PC-3 (cell line): ENCODE measurements at regions not wholly inside any gene's neighbourhood (a gene's known extent, or its start where the extent isn't known, plus 50 kb on each side); places are given as distances from the start of the nearest gene placed in this dataset.
A peak's percentile ranks its signal among the peaks of the same experiment; 100 is the strongest.

Source experiments
- ATAC-seq: fragments of 200-7000 bp; cut with Tn5 transposase; 2 replicates; pipeline ENCODE4 v1.9.1; 2020; ENCODE audit warnings: mild to moderate bottlenecking, moderate library complexity
- BruUV-seq: library from RNA; stranded (reverse); fragments of 400-500 nt; replicated peaks from 2 replicates; lab custom pipeline; 2021; lab: Mats Ljungman, UMichigan
- CTCF ChIA-PET: fragments of 300-600 bp; sonication (Branson Sonifier 250); formaldehyde crosslinking; loops from one replicate; lab custom pipeline; 2022; ENCODE audit warnings: antibody characterized with exemption; lab: Charles Lee
- POLR2A ChIA-PET: fragments of 300-600 bp; sonication (Branson Sonifier 250); formaldehyde crosslinking; loops from one replicate; lab custom pipeline; 2022; ENCODE audit warnings: antibody characterized with exemption; ENCODE audit not compliant: unreplicated experiment; lab: Charles Lee
- DNase-seq: peaks from one replicate; pipeline ENCODE4 v3.0.0-alpha.2; 2015
- H2AFZ ChIP-seq: fragments of 300-600 bp; sonication (generic); 2 replicates; pipeline ENCODE4 v1.6.0; 2016; ENCODE audit warnings: antibody characterized with exemption, low read length
- H3F3A ChIP-seq: fragments of 300-600 bp; sonication (generic); one replicate; pipeline ENCODE4 v1.6.0; 2017; ENCODE audit warnings: antibody characterized with exemption, low read length, control low read depth, mild to moderate bottlenecking; ENCODE audit not compliant: unreplicated experiment
- H3K27ac ChIP-seq: fragments of 300-600 bp; sonication (generic); 2 replicates; pipeline ENCODE4 v1.5.1; 2016; ENCODE audit warnings: mild to moderate bottlenecking, low read length
- H3K27me3 ChIP-seq: fragments of 300-600 bp; sonication (generic); 2 replicates; pipeline ENCODE4 v1.6.1; 2016; ENCODE audit warnings: low read length, mixed read lengths
- H3K36me3 ChIP-seq: fragments of 300-600 bp; sonication (generic); 2 replicates; pipeline ENCODE4 v1.6.1; 2016; ENCODE audit warnings: low read depth, mixed run types, low read length, mixed read lengths
- H3K4me1 ChIP-seq: fragments of 300-600 bp; sonication (generic); 2 replicates; pipeline ENCODE4 v1.5.1; 2016; ENCODE audit warnings: low read length; ENCODE audit not compliant: insufficient read depth
- H3K4me2 ChIP-seq: fragments of 300-600 bp; sonication (generic); 2 replicates; pipeline ENCODE4 v1.6.0; 2016; ENCODE audit warnings: low read length
- H3K4me3 ChIP-seq: fragments of 300-600 bp; sonication (generic); 2 replicates; pipeline ENCODE4 v1.5.1; 2016; ENCODE audit warnings: mild to moderate bottlenecking, low read length, mixed read lengths
- H3K79me2 ChIP-seq: fragments of 300-600 bp; sonication (generic); 2 replicates; pipeline ENCODE4 v1.6.1; 2017; ENCODE audit warnings: low read length, mixed read lengths
- H3K9ac ChIP-seq: fragments of 300-600 bp; sonication (generic); 2 replicates; pipeline ENCODE4 v1.6.0; 2016; ENCODE audit warnings: mild to moderate bottlenecking, low read length
- H3K9me2 ChIP-seq: fragments of 300-600 bp; sonication (generic); replicated peaks from 2 replicates; pipeline ENCODE4 v1.6.1; 2016; ENCODE audit warnings: mixed run types, low read length, mixed read lengths
- H3K9me3 ChIP-seq: fragments of 300-600 bp; sonication (generic); 2 replicates; pipeline ENCODE4 v1.6.1; 2016; ENCODE audit warnings: low read length, mixed read lengths
- H4K20me1 ChIP-seq: fragments of 300-600 bp; sonication (generic); 2 replicates; pipeline ENCODE4 v1.6.1; 2016; ENCODE audit warnings: low read length, mixed read lengths
- EZH2 ChIP-seq: fragments of 300-600 bp; sonication (generic); IDR thresholded peaks from one replicate; pipeline ENCODE4 v1.6.1; 2017; ENCODE audit warnings: antibody characterized with exemption, mild to moderate bottlenecking, low read length; ENCODE audit not compliant: unreplicated experiment
- EZH2phosphoT487 ChIP-seq: fragments of 300-600 bp; sonication (generic); IDR thresholded peaks from 2 replicates; pipeline ENCODE4 v1.6.1; 2018; ENCODE audit warnings: mild to moderate bottlenecking, antibody characterized with exemption, low read length, borderline replicate concordance
- intact Hi-C: fragments of 100-400 bp; cut with micrococcal nuclease; formaldehyde crosslinking; loops from 2 replicates; pipeline ENCODE4 v1.9.0; 2023
- TF ChIP-seq, protein P1 (sequence below): fragments of 300-600 bp; sonication (generic); conservative IDR thresholded peaks from 2 replicates; pipeline ENCODE4 v1.5.1; 2017; ENCODE audit warnings: antibody characterized with exemption, low read depth, mild to moderate bottlenecking, low read length

DNA sequence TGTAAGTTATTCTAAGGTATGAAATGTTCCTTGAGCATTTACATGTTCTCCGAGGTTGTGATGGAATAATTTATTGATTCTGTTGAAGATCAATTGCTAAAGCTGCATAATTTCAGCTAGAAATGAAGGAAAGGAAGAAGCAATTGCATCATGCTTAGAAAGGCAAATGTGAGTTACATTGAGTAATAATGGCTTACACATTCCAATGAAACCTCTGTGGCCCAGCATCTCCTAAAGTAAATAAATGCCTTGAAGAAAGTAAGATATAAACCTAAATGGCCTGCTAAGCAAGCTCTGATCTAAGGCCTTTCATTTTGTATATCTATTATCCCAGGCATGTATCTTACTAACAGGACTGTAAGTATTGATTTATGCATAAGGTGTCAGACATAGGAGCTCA lies 677.3 kb upstream of the RGMB start:
- Histone ChIP-seq H2AFZ (no peak overlapping the region), H3K4me2 (peak overlapping the region; percentile 12), H3K9me2 (no peaks in the 10 kb centered on the region), H4K20me1 (no peaks in the 10 kb centered on the region), H3K27ac (peak overlapping the region; percentile 44), H3K4me3 (no peak overlapping the region), H3K4me1 (peaks cover 36% of the 10 kb centered on the region), H3F3A (no peaks in the 10 kb centered on the region), H3K27me3 (no peaks in the 10 kb centered on the region), H3K36me3 (no peaks in the 10 kb centered on the region), H3K9me3 (no peaks in the 10 kb centered on the region), H3K9ac (no peak overlapping the region), H3K79me2 (no peaks in the 10 kb centered on the region)
- DNase-seq (peak; percentile 86), ATAC-seq (peak; percentile 82)
- CTCF ChIA-PET, result no interaction called here
- TF ChIP-seq EZH2 (no peak), EZH2phosphoT487 (no peak)
- TF ChIP-seq, protein P1, sequence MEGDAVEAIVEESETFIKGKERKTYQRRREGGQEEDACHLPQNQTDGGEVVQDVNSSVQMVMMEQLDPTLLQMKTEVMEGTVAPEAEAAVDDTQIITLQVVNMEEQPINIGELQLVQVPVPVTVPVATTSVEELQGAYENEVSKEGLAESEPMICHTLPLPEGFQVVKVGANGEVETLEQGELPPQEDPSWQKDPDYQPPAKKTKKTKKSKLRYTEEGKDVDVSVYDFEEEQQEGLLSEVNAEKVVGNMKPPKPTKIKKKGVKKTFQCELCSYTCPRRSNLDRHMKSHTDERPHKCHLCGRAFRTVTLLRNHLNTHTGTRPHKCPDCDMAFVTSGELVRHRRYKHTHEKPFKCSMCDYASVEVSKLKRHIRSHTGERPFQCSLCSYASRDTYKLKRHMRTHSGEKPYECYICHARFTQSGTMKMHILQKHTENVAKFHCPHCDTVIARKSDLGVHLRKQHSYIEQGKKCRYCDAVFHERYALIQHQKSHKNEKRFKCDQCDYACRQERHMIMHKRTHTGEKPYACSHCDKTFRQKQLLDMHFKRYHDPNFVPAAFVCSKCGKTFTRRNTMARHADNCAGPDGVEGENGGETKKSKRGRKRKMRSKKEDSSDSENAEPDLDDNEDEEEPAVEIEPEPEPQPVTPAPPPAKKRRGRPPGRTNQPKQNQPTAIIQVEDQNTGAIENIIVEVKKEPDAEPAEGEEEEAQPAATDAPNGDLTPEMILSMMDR, result no peak
- POLR2A ChIA-PET, result interaction anchor here (0.5 kb wide), 1 partner anchor 12 kb away, joined by 3 read pairs; no protein-coding TSS in a partner anchor
- BruUV-seq, result no TSS peak
- intact Hi-C loops, result no loop called here

- ChIA-PET CTCF (no interaction called here), POLR2A (no interaction called here)
- Histone ChIP-seq H4K20me1 (no peaks in the 10 kb centered on the region), H3K4me2 (peak overlapping the region; percentile 67), H3K4me1 (peaks cover 36% of the 10 kb centered on the region), H3K27ac (peak overlapping the region; percentile 69), H3K79me2 (no peaks in the 10 kb centered on the region), H2AFZ (peak overlapping the region; percentile 67), H3K36me3 (no peaks in the 10 kb centered on the region), H3K9me3 (no peaks in the 10 kb centered on the region), H3K4me3 (0 out of 2 replicates have a peak overlapping the region, but pooled peaks have one; percentile 2), H3K9ac (peak overlapping the region; percentile 61), H3K27me3 (no peaks in the 10 kb centered on the region), H3K9me2 (no peaks in the 10 kb centered on the region), H3F3A (no peaks in the 10 kb centered on the region)
- ATAC-seq (peak; percentile 42; the same call in 1 of the 2 replicates), DNase-seq (peak; percentile 31)
- TF ChIP-seq EZH2phosphoT487 (no peak), EZH2 (no peak)
- TF ChIP-seq, protein P1, result no peak
- BruUV-seq, result no TSS peak
- intact Hi-C loops, result loop anchor here (10.0 kb wide), 2 partner anchors 265 to 675 kb away; partner anchors contain the start of gene RGMB
Observed at GRCh38 chr5:98099448-98100105, 673.9 kb upstream of the RGMB start.

DNA sequence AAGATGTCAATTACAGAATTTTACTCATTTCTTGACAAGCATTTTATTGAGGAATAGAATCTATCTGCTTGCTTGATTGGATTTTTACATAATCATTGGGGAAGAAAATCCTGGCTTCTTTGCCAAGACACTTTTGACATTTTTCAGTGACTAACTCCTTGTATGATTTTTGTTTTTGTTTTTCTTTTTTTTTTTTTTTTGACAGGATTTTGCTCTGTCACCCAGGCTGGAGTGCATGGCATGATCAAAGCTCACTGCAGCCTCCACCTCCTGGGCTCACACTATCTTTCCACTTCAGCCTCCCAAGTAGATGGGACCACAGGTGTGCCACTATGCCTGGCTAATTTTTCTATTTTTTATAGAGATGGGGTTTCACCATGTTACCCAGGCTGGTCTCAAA lies 672.3 kb upstream of the RGMB start:
- Histone ChIP-seq H3K9ac (no peak overlapping the region), H3K27me3 (no peaks in the 10 kb centered on the region), H3F3A (no peaks in the 10 kb centered on the region), H3K4me3 (no peak overlapping the region), H2AFZ (no peak overlapping the region), H3K4me2 (no peak overlapping the region), H3K79me2 (no peaks in the 10 kb centered on the region), H3K9me2 (no peaks in the 10 kb centered on the region), H3K9me3 (no peaks in the 10 kb centered on the region), H3K36me3 (no peaks in the 10 kb centered on the region), H3K4me1 (peaks cover 35% of the 10 kb centered on the region), H4K20me1 (no peaks in the 10 kb centered on the region), H3K27ac (no peak overlapping the region)
- intact Hi-C loops, result loop anchor here (10.0 kb wide), 2 partner anchors 266 to 674 kb away; partner anchors contain the start of gene RGMB
- ChIA-PET CTCF (no interaction called here), POLR2A (no interaction called here)
- TF ChIP-seq EZH2phosphoT487, result no peak
- TF ChIP-seq, protein P1, result no peak
- no peak for TF ChIP-seq EZH2
- ATAC-seq, result no peak
- DNase-seq, result no peak
- BruUV-seq, result no TSS peak
